ENCODE measurements at regions not wholly inside any gene's neighbourhood (a gene's known extent, or its start where the extent isn't known, plus 50 kb on each side); places are given as distances from the start of the nearest gene placed in this dataset.

DNA sequence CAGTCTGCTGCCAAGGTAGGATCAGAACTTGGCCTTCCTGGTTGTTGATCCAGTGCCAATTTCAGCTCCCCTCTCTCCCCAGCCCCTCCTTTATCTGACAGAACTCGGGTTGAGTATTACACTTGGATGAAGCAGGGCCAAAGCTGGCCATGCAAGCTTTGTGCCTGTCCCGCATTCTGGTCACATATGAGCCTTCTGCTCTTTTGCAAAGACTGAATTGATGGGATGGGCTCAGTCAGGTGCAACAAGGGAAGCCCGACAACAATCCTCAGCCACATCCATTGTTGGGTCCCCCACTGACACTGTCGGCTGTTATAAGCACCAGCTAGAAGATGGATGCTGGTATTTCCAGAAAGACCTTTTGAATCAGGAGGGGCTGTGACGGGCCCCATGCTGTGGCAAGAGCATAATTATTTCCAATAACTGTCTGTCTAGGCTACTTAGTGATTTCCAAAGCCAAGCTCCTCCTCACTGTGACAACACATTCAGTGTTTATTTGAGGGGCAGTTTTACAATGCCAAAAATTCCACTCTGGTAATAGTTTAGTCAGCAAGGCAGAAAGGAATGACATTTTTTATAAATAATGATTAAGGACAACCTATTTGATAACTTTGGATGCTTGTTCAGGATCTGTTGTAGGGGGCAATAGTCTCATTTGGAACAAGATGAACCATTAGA, 146.8 kb upstream of the FRMD4B start:
- DNase-seq, result no peak

DNA sequence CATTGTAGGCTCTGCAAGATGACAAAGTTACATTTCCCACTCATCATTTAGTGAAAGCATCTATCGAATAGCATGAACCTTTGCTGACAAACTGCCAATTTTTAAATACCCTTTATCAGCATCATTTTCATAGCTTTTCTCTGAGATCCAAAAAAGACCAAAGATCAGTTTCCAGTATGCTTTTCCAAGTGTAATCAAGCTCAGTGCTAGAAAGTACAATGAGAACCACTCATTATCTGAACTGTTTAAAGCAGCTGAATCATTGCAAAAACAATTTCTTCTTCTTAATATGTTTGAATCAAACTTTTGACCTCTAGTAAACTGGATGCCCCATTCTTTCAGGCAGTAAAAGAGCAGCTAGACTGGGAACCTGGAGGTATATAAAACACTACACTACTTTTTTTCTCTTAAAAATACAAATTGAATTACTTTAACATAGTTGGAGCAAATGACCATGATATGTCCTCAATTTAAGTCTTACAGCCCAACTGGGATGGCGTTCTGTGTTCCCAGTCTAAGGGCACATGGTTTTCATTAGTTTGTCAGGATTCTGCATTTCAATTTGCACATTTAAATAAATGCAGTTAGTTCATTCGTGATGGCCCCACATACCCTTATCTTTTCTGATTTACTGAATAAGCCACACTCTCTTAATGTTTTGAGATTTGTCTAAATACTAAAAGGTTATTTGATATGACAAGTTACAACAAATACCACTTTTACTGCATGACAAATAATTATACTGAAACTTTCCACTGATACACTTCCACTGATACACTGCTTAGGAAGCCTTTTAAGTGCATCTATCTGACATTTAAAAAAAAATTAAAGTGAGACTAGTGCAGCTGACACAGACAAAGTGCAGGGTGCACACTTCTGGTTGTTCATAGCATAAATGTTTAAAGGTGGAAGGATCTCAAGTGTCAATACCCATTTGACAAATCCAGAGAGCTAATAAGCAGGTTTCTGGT, 146.0 kb upstream of the FRMD4B start:
- no peak for DNase-seq

DNA sequence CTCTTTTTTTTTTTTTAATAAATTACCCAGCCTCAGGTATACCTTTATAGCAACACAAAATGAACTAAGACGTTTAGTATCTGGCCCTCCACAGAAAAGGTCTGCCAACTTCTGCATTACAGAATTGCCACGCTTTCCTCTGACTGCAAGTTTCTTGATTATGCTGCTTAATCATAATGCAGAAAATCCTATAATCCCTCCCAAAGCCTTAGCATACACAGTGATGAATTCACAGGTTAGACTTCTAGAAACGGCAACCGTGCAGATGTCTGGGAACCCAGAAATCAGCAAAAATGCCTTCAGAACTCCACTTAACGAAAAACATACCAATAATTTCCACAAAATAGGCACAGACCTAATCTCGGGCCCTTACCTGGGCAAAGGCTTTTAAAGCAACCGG, 144.7 kb upstream of the FRMD4B start:
- DNase-seq, result no peak

DNA sequence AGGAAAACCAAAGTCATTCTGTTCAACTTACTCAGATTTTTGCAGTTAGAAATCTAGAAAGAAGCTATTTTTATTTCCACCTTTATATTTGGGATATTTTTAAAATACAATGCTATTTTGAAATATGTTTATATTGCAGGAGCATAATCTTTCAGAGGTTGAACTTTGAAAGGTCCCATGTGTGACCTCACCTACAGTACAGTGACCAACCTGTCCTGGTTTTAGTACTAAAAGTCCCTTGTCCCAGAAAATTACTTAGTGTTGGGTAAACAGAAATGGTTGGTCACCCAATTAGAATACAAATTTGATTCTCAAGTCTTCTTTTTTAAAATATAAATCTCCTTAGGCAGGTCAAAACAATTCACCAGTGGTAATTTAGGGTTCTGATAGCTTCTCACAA, 141.6 kb upstream of the FRMD4B start:
- DNase-seq, result no peak

DNA sequence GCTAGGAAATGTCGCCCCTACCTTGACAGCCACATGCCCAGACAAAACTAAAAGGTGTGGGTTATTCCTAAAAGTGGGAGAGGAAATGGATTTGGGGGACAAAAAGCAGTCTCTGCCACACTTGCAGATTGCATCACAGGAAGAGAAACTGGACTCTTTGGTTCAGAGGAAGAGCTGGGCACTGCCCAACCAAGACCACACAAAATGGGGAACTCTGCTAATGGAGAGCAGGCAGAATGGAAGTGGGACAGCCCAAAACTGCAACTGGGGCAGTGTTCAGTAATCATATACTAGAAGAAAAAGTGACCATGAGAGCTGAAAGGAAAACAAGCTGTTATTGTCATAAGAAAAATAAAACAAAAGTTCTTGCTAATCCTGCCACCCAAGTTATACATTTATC, 138.9 kb upstream of the FRMD4B start:
- DNase-seq, result no peak

DNA sequence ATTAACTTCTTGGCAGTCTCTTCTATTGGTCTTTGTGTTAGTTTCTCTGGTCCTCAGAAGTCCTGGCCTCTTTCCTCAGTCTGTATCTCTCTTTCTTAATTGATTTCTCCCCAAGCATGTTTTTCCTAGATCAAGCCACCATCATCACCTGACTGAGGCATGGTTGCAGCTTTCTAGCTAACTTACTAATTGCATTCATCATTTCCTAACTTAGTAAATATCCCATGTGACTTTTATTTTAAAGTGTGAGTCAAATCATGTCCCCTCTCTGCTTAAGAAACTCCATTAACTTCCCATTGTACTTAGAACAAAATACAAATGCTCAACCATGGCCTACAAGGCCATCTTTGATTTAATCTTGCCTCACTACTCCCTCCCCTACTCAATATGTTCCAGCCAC, 135.4 kb upstream of the FRMD4B start:
- DNase-seq, result no peak

DNA sequence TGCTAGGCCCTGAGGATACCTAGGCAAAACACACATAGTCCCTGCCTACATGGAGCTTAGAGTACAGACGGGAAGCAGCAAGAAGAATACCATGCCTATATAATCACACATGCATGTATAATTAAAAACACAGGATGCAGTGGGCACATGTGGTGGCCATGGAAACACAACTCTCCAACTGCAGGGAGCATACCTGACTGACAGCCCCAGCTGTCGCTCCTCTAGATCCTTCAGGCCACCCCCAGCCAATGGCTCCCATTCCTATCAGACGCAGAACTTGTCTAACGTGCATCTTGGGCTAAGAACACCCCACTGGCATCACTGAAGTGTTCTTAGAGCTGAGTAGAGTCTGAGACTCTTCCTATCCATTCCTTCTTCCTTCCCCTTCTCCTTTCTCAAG, 125.5 kb upstream of the FRMD4B start:
- no peak for DNase-seq

DNA sequence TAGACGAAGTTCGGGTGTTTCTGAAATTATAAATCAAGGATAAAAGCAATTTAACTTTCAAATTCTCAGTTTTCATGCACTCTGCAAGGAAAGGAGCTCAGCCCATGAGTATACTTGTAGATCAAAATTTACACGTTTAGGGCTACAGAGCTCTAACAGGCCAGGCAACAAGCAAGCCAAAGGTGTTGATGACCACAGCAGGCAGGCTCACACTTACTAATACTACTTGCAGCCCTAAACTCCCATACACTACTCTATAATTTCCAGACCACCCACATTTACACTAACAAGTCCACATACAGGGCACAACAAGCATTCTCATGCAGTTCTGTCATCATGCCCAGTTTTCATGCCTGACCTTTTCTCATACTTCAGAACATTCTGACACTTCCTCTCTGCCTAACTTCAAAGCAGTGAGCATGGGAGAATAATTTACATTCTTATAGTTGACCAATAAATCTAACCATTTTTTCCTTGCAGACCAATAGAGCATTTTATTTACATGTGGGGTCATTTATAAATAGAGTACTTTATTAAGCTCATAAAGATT, 124.7 kb upstream of the FRMD4B start:
- peak; percentile 29 for DNase-seq

DNA sequence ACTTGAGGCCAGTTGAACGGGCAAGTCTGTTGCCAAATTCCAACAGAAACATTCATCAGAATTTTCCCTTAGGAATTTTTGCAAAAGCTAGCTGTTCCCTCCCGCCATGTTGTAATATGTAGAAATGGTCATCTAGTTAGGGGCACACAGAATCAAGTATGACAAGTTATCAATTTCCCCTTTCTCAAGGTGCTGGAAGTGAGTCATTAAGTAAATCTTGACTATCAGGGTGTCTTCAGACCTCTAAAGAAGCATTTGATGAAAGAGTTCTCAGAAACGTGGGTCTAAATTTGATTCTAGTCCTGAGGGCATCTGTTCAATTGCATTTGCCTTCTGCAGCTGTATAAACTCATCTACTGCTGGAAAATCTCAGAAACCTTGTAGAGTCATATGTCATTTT, 123.4 kb upstream of the FRMD4B start:
- no peak for DNase-seq

DNA sequence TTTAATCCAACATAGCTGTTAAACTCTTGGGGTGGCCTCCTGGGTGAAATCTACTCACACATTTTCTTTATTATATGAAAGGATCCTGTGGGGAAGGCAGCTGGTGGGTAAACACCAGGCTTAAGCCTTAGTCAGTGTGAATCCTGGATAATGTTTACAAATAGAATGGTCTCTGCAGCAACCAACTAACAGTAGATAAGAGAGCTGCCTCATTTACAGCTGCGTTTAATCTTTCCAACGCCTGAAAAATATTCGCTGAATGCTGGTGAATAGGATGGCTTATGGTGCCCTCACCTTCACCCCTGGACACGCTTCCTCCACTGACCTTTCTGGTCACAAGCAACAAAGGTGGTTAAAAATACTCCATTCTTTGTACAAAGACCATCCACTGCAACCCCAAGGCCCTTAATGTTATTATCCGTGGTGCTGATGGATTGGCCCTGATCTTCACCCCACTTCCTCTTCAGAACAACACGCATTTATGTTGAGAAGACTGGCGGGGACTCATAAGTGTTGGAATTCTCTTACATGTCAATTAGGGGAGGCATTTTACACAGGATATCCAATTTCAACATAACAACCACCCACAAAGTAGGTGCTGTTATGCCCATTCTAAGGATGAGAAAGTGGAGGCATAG, 120.0 kb upstream of the FRMD4B start:
- DNase-seq, result peak; percentile 6

DNA sequence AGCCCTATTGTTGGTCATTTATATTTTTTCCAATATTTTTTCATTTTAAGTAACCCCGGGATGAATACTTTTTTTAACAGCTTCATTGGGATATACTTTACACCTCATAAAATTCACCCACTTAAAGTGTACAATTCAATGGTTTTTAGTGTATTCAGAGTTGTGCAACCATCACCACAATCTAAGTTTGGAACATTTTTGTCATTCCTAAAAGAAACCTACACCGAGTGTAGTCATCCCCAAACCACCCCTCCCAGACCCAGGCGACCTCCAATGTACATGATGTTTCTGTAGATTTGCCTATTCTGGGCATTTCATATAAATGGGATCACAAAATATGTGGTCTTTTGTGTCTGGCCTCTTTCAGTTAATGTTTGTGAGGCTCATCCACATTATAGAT, 118.3 kb upstream of the FRMD4B start:
- peak; percentile 66 for DNase-seq

DNA sequence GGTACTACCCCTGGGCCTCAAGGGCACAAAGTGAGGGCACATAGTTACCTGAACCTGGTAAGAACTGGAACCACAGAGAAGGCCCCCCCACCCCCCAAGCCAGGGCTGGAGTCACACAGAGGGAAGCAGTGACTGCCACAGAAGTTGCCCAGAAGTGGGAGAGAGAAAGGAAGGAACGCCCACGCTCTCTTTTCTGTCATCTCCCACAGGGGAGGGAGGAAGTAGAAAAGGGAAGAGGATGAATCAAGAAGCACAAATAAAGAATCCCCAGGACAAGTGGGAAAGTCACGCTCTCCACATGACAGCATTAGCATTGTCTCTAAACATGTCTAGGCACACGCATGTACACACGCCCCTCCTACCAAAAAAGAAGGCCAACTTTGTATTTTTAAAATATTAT, 114.7 kb upstream of the FRMD4B start:
- no peak for DNase-seq

DNA sequence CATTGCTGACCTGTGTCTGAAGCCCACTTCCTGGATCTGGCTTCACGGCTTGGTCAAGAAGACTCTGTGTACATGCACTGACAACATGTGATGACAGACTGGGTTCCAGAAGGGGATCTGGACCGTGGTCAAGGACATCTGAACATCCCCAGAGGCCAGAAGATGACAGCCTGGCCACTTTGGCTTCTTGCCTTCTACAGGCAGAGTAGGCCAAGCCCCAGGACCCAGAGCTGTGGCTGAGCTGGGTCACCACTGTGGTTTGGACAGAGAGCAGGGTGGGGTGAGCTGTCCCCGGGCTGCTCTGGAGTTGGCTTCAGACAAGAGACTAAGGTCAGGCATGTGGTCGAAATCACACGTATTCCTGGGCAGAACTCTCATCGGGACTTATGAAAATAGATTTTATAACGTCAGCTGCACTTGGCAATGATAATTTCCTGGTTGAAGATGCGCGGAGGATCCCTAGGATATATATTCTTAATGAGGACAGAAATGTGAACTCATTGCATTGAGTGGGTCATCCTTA, 114.1 kb upstream of the FRMD4B start:
- DNase-seq, result no peak

DNA sequence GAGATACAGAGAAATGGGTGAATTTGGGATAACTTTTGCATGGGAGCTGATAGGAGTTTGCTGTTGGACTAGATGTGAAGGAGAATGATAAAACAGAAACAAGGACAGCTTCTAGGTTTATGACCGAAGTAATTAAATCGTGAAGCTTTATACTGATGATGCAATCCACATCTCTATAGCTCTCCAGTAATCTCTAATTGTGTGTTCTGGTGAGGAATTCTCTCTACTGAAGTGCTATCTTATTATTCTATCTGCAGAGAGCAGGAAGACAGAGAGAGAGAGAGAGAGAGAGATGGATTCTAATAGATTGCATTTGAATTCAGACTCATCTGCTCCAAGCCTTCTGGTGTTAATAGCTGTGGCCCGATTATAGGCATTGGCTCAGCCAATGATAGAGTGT, 113.5 kb upstream of the FRMD4B start:
- DNase-seq, result no peak

DNA sequence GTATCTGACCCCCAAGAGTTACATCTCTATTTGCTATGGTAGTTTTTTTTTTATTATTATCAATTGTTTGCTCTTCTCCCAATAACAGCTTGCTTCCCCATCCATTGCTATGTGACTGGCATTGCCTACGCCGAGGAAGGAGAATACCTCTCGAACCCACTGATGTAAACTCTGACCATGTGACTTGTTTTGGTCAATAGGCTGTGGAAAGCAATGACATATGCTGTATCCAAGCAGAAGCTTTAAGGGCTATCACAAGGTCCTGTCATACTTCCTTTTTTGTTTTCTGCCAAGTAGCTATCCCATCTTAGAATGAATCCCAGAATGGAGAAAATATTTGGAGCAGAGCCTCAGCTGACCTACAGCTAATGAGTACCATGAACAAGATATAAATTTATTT, 111.0 kb upstream of the FRMD4B start:
- DNase-seq, result no peak

DNA sequence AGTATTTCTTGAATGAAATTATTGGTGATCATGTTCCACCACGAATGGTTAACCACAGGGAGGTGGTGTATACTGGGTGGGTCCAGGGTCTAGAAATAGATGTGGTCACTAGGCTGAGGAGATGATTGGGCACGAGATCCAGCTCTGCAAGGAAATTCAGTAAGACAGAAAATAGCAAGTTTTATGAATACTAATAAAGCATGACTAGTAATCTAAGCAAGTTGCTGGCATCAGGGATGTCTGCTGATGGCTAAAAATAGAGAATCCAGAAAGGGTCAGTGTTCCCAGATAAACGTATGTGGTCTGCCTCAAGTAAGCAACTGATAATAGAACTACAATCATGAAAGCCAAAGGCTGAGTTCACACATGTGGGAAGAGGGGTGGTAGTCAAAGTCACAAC, 108.3 kb upstream of the FRMD4B start:
- no peak for DNase-seq

DNA sequence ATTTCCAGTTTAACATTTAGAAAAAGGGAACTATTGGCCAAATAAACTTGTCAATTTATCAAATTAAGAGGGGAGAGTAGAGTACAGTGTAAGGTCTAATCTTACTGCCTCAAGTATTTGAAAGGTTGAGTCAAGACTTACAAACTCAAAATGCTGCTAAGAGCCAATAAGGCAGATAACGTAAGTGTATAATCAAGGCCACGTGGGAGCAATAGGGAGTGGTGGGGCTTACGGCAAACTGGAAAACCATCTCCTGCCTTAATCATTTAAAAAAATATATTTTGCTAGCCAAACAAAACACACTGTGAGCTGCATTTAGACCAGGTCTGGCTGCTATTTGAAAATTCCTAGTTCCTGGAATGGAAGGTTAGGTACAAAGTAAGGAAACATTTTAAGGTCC, 107.3 kb upstream of the FRMD4B start:
- DNase-seq, result no peak

DNA sequence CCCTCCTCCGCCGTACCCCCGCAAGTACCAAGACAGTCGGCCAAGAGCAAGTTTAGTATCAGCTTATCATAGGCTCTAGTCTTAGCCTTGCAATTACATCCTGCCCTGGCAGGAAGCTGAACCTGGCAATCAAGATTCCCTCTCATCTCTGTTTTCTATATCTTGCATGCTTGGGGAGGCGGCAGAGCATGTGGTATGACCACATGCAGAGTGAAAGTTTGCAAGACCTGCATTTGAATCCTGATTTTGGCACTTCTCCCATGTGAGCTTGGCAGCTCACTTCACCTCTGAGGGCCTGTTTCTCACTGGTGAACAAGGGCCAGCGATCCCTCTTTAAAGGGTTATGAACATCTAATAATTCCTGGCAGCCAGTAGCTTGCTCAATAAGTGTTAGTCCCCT, 106.1 kb upstream of the FRMD4B start:
- no peak for DNase-seq

DNA sequence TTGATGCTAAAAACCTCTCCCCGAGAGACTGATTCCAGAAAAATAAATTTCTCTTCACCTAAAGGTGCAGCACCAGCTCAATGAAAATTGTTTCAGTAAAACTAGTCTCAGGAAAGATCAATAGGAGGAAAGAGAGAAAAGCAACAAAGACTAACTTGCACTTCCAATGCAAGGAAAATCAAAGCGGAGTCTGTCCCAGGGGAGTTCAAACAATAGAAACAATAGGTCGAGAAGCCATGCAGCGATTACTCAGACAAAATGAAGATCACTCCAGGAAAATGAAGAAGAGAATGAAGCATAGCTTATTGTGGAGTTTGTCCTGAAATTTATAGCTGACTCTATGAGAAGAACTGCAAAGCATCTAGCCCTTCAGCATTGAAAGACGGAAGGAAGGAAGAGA, 105.1 kb upstream of the FRMD4B start:
- no peak for DNase-seq

DNA sequence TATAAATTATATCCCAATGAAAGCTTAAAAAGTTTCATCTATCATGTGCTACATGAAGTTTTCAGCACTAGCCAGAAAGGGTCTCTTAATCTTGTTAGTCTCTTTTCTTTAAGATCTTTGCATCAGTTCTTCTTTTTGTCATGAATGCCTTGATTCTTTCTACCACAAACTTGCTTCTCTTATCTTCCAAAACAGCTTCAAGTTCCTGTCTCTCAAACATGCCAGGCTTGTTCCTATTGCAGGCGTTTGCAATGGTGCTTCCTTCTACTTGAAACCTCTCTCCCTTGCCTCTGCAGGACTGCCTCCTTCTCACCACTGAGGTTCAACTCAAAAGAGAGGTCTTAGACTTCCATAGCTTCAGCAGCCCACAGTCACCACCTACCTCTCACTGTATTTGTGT, 104.3 kb upstream of the FRMD4B start:
- DNase-seq, result no peak

DNA sequence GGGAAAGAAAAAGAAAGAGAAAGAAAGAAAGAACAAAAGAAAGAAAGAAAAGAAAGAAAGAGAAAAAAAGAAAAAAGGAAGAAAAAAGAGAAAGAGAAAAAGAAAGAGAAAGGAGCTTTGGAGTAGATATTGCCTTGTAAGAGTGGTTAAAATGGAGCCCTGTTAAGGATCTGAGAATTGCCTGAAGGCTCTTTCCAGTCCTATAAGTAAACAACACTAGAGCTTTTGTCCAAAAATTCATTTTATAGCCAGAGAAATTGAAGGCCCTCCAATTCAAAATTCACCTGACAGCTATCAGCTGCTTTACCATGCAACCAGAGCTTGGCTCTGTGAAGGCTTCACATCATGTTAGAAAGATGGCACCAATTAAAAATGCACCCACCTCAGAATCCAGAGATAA, 102.1 kb upstream of the FRMD4B start:
- DNase-seq, result no peak

DNA sequence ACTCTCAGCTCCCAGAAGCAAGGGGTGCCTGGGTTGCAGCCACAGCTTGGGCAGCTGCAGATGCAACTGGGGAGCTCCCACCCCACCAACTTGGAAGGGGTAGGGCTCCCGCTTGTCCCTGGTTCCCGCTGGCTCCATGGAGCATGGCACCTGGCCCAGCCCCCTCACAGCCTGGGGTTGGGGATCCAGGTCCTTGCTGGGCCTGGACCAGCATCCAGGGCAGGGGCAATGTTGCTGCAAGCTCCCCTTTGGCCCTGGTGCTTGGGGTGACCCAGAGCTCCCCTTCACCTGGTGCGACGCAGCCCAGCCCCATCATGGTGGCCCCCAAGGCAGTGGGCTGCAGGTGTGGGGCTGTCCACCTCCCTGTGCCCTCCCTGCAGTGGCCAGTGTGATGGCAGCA, 99.6 kb upstream of the FRMD4B start:
- DNase-seq, result no peak
